Testis (tissue), 2 donors: ENCODE measurements at regions not wholly inside any gene's neighbourhood (a gene's known extent, or its start where the extent isn't known, plus 50 kb on each side); places are given as distances from the start of the nearest gene placed in this dataset.

ENCODE experiments used
- DNase-seq: peaks from one replicate; pipeline ENCODE4 v3.0.0-alpha.2; 2019
- H3K27ac ChIP-seq, 2 donors: fragments of 200-600 bp; sonication (generic); one replicate each; pipeline ENCODE4 v1.5.1; 2019
- H3K27me3 ChIP-seq: fragments of 200-600 bp; sonication (generic); one replicate; pipeline ENCODE4 v1.5.1; 2019
- H3K36me3 ChIP-seq: fragments of 200-600 bp; sonication (generic); one replicate; pipeline ENCODE4 v1.5.1; 2017; ENCODE audit warnings: low read depth; ENCODE audit errors: missing control alignments
- H3K4me1 ChIP-seq: fragments of 200-600 bp; sonication (generic); one replicate; pipeline ENCODE4 v1.5.1; 2019
- H3K4me3 ChIP-seq, 2 donors: fragments of 200-600 bp; sonication (generic); one replicate each; pipeline ENCODE4 v1.5.1; 2017 to 2019
- H3K9me3 ChIP-seq: fragments of 200-600 bp; sonication (generic); one replicate; pipeline ENCODE4 v1.5.1; 2017
- POLR2A ChIP-seq: fragments of 450-650 bp; IDR thresholded peaks from one replicate; pipeline ENCODE4 v1.6.1; 2017; ENCODE audit warnings: antibody characterized with exemption, mild to moderate bottlenecking, moderate library complexity
- WGBS, 2 donors: methylation state at CpG; one replicate each; pipeline ENCODE4 v1.1.5; 2018; 5-methylcytosine and 5-hydroxymethylcytosine counted together
- intact Hi-C: fragments of 100-400 bp; cut with DNase I; formaldehyde crosslinking; loops from one replicate; pipeline ENCODE4 v1.15.1; 2023; ENCODE audit warnings: low total_unique reads
- TF ChIP-seq, protein P1 (sequence below), 3 experiments: fragments of 450-650 bp in 2 of 3; fragments of 200-600 bp in 1 of 3; sonication (generic) in 1 of 3; IDR thresholded peaks; one replicate each; pipeline ENCODE4 v1.5.1; 2016 to 2019; ENCODE audit warnings: antibody characterized with exemption in 3 of 3, mild to moderate bottlenecking in 2 of 3, moderate library complexity in 1 of 3

DNA sequence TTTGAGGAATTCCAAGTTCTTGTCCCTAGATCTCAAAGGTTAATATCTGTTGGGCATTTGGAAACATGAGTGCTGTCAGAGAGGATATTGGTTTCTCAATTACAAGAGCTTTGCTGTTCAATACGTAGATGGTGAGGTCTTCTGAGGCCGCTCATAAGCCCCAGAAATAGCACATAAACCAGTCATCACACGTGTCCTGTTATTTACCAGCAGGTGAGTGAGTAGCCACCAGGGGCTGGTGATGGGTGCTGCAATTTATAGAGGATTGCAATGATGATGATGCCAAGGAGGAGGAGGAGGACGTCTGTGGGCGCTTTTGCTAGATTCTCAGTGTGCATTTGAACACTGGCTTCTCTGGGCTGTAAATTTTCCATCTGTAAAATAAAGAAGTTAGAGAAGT, 89.0 kb downstream of the SALL1 start:
- H3K27me3 ChIP-seq, result no peaks in the 10 kb centered on the region
- DNase-seq, result no peak
- no peaks in the 10 kb centered on the region for H3K36me3 ChIP-seq
- TF ChIP-seq, protein P1, sequence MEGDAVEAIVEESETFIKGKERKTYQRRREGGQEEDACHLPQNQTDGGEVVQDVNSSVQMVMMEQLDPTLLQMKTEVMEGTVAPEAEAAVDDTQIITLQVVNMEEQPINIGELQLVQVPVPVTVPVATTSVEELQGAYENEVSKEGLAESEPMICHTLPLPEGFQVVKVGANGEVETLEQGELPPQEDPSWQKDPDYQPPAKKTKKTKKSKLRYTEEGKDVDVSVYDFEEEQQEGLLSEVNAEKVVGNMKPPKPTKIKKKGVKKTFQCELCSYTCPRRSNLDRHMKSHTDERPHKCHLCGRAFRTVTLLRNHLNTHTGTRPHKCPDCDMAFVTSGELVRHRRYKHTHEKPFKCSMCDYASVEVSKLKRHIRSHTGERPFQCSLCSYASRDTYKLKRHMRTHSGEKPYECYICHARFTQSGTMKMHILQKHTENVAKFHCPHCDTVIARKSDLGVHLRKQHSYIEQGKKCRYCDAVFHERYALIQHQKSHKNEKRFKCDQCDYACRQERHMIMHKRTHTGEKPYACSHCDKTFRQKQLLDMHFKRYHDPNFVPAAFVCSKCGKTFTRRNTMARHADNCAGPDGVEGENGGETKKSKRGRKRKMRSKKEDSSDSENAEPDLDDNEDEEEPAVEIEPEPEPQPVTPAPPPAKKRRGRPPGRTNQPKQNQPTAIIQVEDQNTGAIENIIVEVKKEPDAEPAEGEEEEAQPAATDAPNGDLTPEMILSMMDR (IDR thresholded peaks at IDR 0.05), result no peak
- TF ChIP-seq POLR2A, result no peak
- no peaks in the 10 kb centered on the region for H3K9me3 ChIP-seq
- no peak overlapping the region for H3K4me3 ChIP-seq
- H3K27ac ChIP-seq, result no peak overlapping the region
- no peaks in the 10 kb centered on the region for H3K4me1 ChIP-seq
- WGBS, 2 donors, result 66 to 73% methylated on average over 5 of the region's 5 CpGs
- intact Hi-C loops, result no loop called here

DNA sequence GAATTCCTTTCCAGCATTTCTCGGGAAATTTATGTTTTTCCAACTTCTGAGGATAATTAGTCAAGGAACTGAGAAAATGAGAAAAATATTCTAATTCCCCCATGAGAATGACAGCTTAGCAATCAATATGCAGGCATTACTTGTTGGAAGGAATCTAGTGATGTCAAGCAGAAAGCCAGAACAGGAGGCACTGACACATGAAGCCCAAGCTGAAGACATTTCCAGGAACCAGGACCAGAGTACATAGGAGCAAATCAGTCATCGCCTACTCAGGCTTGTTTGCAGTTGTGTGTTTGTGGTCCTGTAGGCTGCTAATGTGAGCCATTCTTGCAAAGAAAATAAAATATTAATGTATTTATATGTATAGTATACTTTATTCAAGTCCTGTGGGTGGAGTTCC, 89.7 kb downstream of the SALL1 start:
- Histone ChIP-seq H3K36me3 (no peaks in the 10 kb centered on the region), H3K27ac (no peak overlapping the region), H3K4me3 (no peak overlapping the region), H3K4me1 (no peaks in the 10 kb centered on the region), H3K27me3 (no peaks in the 10 kb centered on the region), H3K9me3 (no peaks in the 10 kb centered on the region)
- no peak for TF ChIP-seq POLR2A
- TF ChIP-seq, protein P1 (IDR thresholded peaks at IDR 0.05), result no peak
- intact Hi-C loops, result no loop called here
- 84 to 91% methylated on average over 2 of the region's 2 CpGs for WGBS, 2 donors
- no peak for DNase-seq

DNA sequence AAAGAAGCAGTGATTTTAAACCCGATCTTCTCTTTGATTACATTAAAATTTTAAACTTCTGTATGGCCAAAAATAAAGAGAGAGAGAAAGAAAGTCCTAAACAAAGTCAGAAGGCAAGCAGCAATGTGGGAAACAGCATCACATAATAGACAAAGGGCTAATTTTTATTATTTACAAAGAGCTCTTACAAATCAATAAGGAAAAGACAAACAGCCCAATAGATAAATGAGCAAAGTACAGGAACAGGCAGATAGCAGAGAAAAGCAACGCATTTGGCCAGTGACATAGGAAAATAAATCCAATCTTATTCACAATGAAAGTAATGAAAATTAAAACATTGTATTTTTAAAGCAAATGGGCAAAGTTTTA, 93.1 kb downstream of the SALL1 start:
- Histone ChIP-seq H3K4me3 (no peak overlapping the region), H3K9me3 (no peaks in the 10 kb centered on the region), H3K4me1 (no peaks in the 10 kb centered on the region), H3K27ac (no peak overlapping the region), H3K36me3 (no peaks in the 10 kb centered on the region), H3K27me3 (no peaks in the 10 kb centered on the region)
- WGBS, 2 donors, result 62 to 77% methylated on average over 2 of the region's 2 CpGs
- no peak for DNase-seq
- TF ChIP-seq, protein P1 (IDR thresholded peaks at IDR 0.05), result no peak
- TF ChIP-seq POLR2A, result no peak
- intact Hi-C loops, result no loop called here

DNA sequence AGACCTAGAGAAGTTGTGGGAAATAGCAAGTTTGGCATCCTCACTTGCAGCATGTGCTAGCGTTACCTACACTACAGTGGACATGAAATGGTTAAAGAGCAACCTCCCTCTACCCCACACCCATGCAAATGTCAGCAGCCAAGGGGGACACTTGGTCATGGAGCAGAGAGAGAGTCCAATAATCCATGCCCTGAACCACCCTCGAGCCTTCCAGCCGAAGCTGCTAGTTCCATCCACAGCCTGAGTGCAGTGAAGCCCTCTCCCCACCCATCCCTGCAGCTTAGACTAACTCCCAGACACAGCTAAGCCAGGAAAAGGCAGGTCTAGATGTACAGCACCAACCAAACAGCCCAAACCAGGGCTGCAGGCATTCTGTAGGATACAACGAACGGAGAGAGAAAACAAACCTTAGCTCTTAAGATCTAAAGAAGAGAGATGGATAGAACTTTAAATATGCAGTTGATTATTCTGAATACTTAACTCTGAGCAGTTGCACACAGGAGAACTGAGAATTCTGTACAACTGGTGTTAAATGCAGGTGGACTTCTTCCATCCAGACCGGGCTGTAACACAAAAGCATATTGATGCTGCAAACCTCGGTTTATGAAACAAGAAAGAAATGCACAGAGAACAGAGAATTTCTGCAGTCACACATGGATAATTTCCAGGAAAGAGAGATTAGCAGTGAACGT, 93.8 kb downstream of the SALL1 start:
- Histone ChIP-seq H3K4me3 (no peak overlapping the region), H3K27ac (no peak overlapping the region), H3K36me3 (no peaks in the 10 kb centered on the region), H3K27me3 (no peaks in the 10 kb centered on the region), H3K9me3 (no peaks in the 10 kb centered on the region), H3K4me1 (no peaks in the 10 kb centered on the region)
- intact Hi-C loops, result no loop called here
- 61 to 62% methylated on average over 8 of the region's 8 CpGs for WGBS, 2 donors
- TF ChIP-seq, protein P1 (IDR thresholded peaks at IDR 0.05), result no peak
- TF ChIP-seq POLR2A, result no peak
- no peak for DNase-seq

DNA sequence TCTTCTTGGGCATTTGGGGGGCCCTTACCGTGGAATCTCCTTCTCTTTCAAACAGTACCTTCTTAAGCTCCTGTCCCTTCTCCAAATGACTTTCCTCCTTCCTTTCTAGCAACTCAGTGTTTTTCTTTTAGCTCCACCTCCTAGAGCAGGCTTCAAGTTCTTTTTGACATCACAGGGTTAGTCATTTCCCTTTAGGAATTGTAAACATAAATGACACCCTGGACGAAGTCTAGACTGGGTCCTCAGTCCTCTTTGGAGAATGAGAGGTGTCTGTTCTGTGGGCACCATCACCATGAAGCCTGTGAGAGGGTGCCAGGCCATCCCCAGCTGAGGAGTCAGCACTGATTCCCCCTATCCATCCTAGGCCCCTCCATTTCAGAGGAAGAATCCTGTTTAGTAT, 94.7 kb downstream of the SALL1 start:
- no peak for DNase-seq
- Histone ChIP-seq H3K36me3 (no peaks in the 10 kb centered on the region), H3K4me3 (no peak overlapping the region), H3K4me1 (no peaks in the 10 kb centered on the region), H3K27ac (no peak overlapping the region), H3K27me3 (no peaks in the 10 kb centered on the region), H3K9me3 (no peaks in the 10 kb centered on the region)
- no peak for TF ChIP-seq POLR2A
- TF ChIP-seq, protein P1 (IDR thresholded peaks at IDR 0.05), result no peak
- WGBS, 2 donors, result 76 to 77% methylated on average over 2 of the region's 2 CpGs
- intact Hi-C loops, result no loop called here
